Liver (tissue), 8 donors: ENCODE measurements at regions not wholly inside any gene's neighbourhood (a gene's known extent, or its start where the extent isn't known, plus 50 kb on each side); places are given as distances from the start of the nearest gene placed in this dataset.

Source experiments
- DNase-seq: peaks from one replicate; pipeline ENCODE4 v3.0.0-alpha.2; 2017; ENCODE audit warnings: low spot score
- H3K27ac ChIP-seq, 2 donors: one replicate each; pipeline ENCODE4 v1.7.0; 2013; ENCODE audit warnings: inconsistent platforms in 2 of 2, low read length in 2 of 2, control low read depth in 1 of 2, low read depth in 1 of 2, mild to moderate bottlenecking in 1 of 2
- H3K27me3 ChIP-seq, 4 donors: one replicate each; pipeline versions ENCODE4 v1.6.1 to v1.7.0; 2013; ENCODE audit warnings: low read length in 3 of 4, inconsistent platforms in 1 of 4, mild to moderate bottlenecking in 1 of 4, moderate library complexity in 1 of 4; ENCODE audit not compliant: control insufficient read depth in 4 of 4, insufficient read depth in 4 of 4
- H3K36me3 ChIP-seq, 4 donors: one replicate each; pipeline versions ENCODE4 v1.6.1 to v1.7.0; 2013; ENCODE audit warnings: low read length in 3 of 4, mild to moderate bottlenecking in 3 of 4, low read depth in 1 of 4, moderate library complexity in 1 of 4; ENCODE audit not compliant: control insufficient read depth in 4 of 4, insufficient read depth in 3 of 4
- H3K4me1 ChIP-seq, 4 donors: one replicate each; pipeline versions ENCODE4 v1.6.1 to v1.7.0; 2013; ENCODE audit warnings: low read length in 3 of 4, mild to moderate bottlenecking in 3 of 4, moderate library complexity in 1 of 4; ENCODE audit not compliant: control insufficient read depth in 4 of 4, insufficient read depth in 4 of 4
- H3K4me3 ChIP-seq, 3 donors: one replicate each; pipeline versions ENCODE4 v1.6.1 to v1.7.0; 2013; ENCODE audit warnings: low read length in 3 of 3, control low read depth in 1 of 3, low read depth in 1 of 3, mild to moderate bottlenecking in 1 of 3
- H3K9ac ChIP-seq, 2 donors: one replicate each; pipeline ENCODE4 v1.7.0; 2013; ENCODE audit warnings: low read length in 2 of 2, mild to moderate bottlenecking in 2 of 2, moderate library complexity in 2 of 2, control low read depth in 1 of 2, low read depth in 1 of 2
- H3K9me3 ChIP-seq, 4 donors: one replicate each; pipeline versions ENCODE4 v1.6.1 to v1.7.0; 2013; ENCODE audit warnings: low read length in 3 of 4; ENCODE audit not compliant: control insufficient read depth in 4 of 4
- ATF3 ChIP-seq: IDR thresholded peaks from 2 replicates; pipeline ENCODE4 v1.6.1; 2016; ENCODE audit warnings: antibody characterized with exemption
- CTCF ChIP-seq: fragments of 150-350 bp; IDR thresholded peaks from 2 replicates; pipeline ENCODE4 v1.5.1; 2017; ENCODE audit warnings: improper control_type of control experiment, low read depth, low read length; ENCODE audit not compliant: missing input control
- EGR1 ChIP-seq, 2 donors: IDR thresholded peaks; 2 replicates each; pipeline ENCODE4 v1.6.1; 2016 to 2018; ENCODE audit warnings: antibody characterized with exemption in 2 of 2, low read depth in 2 of 2
- FOXA1 ChIP-seq: IDR thresholded peaks from 2 replicates; pipeline ENCODE4 v1.6.1; 2016; ENCODE audit warnings: antibody characterized with exemption
- FOXA2 ChIP-seq: IDR thresholded peaks from 2 replicates; pipeline ENCODE4 v1.6.1; 2016; ENCODE audit warnings: antibody characterized with exemption
- GABPA ChIP-seq, 2 donors: IDR thresholded peaks in 1 of 2; conservative IDR thresholded peaks in 1 of 2; 2 replicates each; pipeline ENCODE4 v1.6.1; 2016; ENCODE audit warnings: antibody characterized with exemption in 2 of 2, mild to moderate bottlenecking in 1 of 2, moderate library complexity in 1 of 2
- HNF4A ChIP-seq, 2 donors: conservative IDR thresholded peaks; 2 replicates each; pipeline ENCODE4 v1.6.1; 2016; ENCODE audit warnings: antibody characterized with exemption in 2 of 2, mild to moderate bottlenecking in 2 of 2
- HNF4G ChIP-seq: IDR thresholded peaks from 2 replicates; pipeline ENCODE4 v1.6.1; 2016; ENCODE audit warnings: antibody characterized with exemption
- JUND ChIP-seq, 2 donors: IDR thresholded peaks; 2 replicates each; pipeline ENCODE4 v1.6.1; 2016; ENCODE audit warnings: antibody characterized with exemption in 2 of 2
- MAX ChIP-seq: IDR thresholded peaks from 2 replicates; pipeline ENCODE4 v1.6.1; 2016; ENCODE audit warnings: antibody characterized with exemption
- NR2F2 ChIP-seq: IDR thresholded peaks from 2 replicates; pipeline ENCODE4 v1.6.1; 2016; ENCODE audit warnings: antibody characterized with exemption
- RAD21 ChIP-seq, 2 donors: IDR thresholded peaks; 2 replicates each; pipeline ENCODE4 v1.6.1; 2016; ENCODE audit warnings: antibody characterized with exemption in 2 of 2, mild to moderate bottlenecking in 2 of 2
- REST ChIP-seq: IDR thresholded peaks from 2 replicates; pipeline ENCODE4 v1.6.1; 2016; ENCODE audit warnings: antibody characterized with exemption, mild to moderate bottlenecking
- RXRA ChIP-seq, 2 donors: IDR thresholded peaks; 2 replicates each; pipeline ENCODE4 v1.6.1; 2017 to 2018; ENCODE audit warnings: antibody characterized with exemption in 2 of 2, mild to moderate bottlenecking in 1 of 2
- SP1 ChIP-seq: IDR thresholded peaks from 2 replicates; pipeline ENCODE4 v1.6.1; 2018; ENCODE audit warnings: antibody characterized with exemption, mild to moderate bottlenecking
- TAF1 ChIP-seq: conservative IDR thresholded peaks from 2 replicates; pipeline ENCODE4 v1.6.1; 2016; ENCODE audit warnings: antibody characterized with exemption, mild to moderate bottlenecking
- YY1 ChIP-seq: IDR thresholded peaks from 2 replicates; pipeline ENCODE4 v1.6.1; 2016; ENCODE audit warnings: antibody characterized with exemption, mild to moderate bottlenecking
- ZBTB33 ChIP-seq: IDR thresholded peaks from 2 replicates; pipeline ENCODE4 v1.6.1; 2016; ENCODE audit warnings: antibody characterized with exemption
- WGBS: extraction: QIAGEN DNeasy Blood & Tissue Kit; methylation state at CpG from one replicate; pipeline ENCODE4 v1.1.7; 2013; 5-methylcytosine and 5-hydroxymethylcytosine counted together
- donor health status: healthy.
- donor health status: healthy.
- donor health status: healthy.
- donor health status: healthy.
- donor health status: healthy.

GRCh38 chr9:117827456-117827855 lies 123.3 kb downstream of the TLR4 start:
- Histone ChIP-seq H3K9me3 (no peaks in the 10 kb centered on the region), H3K4me1 (no peaks in the 10 kb centered on the region), H3K4me3 (no peak overlapping the region), H3K36me3 (no peaks in the 10 kb centered on the region), H3K27me3 (no peaks in the 10 kb centered on the region), H3K9ac (no peak overlapping the region), H3K27ac (no peak overlapping the region)
- DNase-seq = no peak
- TF ChIP-seq ATF3 (no peak), RAD21 (IDR thresholded peaks at IDR 0.05) (no peak), RXRA (IDR thresholded peaks at IDR 0.05) (no peak), EGR1 (IDR thresholded peaks at IDR 0.05; ENCODE audit: low read depth in 2 of 2) (no peak), FOXA2 (no peak), REST (no peak), FOXA1 (no peak), HNF4A (conservative IDR thresholded peaks at IDR 0.05) (no peak), MAX (no peak), ZBTB33 (no peak), SP1 (no peak), NR2F2 (no peak), CTCF (no peak), GABPA (IDR thresholded peaks at IDR 0.05 in 1 of 2, conservative IDR thresholded peaks at IDR 0.05 in 1 of 2) (no peak), YY1 (no peak), TAF1 (no peak), HNF4G (no peak), JUND (IDR thresholded peaks at IDR 0.05) (no peak)
- WGBS = 89% methylated on average over 7 of the region's 7 CpGs

- no peak for TF ChIP-seq GABPA (IDR thresholded peaks at IDR 0.05 in 1 of 2, conservative IDR thresholded peaks at IDR 0.05 in 1 of 2)
- no peak for TF ChIP-seq RXRA (IDR thresholded peaks at IDR 0.05)
- no peak for TF ChIP-seq YY1
- TF ChIP-seq HNF4G = no peak
- TF ChIP-seq EGR1 (IDR thresholded peaks at IDR 0.05; ENCODE audit: low read depth in 2 of 2) = no peak
- no peaks in the 10 kb centered on the region for H3K9me3 ChIP-seq
- H3K27ac ChIP-seq = no peak overlapping the region
- DNase-seq = no peak
- no peak overlapping the region for H3K4me3 ChIP-seq
- H3K27me3 ChIP-seq = no peaks in the 10 kb centered on the region
- no peaks in the 10 kb centered on the region for H3K4me1 ChIP-seq
- H3K9ac ChIP-seq = no peak overlapping the region
- H3K36me3 ChIP-seq = no peaks in the 10 kb centered on the region
These were observed 124.3 kb downstream of the TLR4 start for GRCh38 chr9:117828466-117828865.
